Progenitor cell of endocrine pancreas (in vitro differentiated cells): ENCODE measurements at regions not wholly inside any gene's neighbourhood (a gene's known extent, or its start where the extent isn't known, plus 50 kb on each side); places are given as distances from the start of the nearest gene placed in this dataset.

Experiments used
- DNase-seq: peaks from one replicate; pipeline ENCODE4 v3.0.0; 2021; ENCODE audit warnings: low spot score; ENCODE audit not compliant: unreplicated experiment
- H3K27ac Mint-ChIP-seq: 2 replicates; pipeline ENCODE4 v1.8.0; 2021; ENCODE audit warnings: mild to moderate bottlenecking, moderate library complexity, mixed read lengths
- H3K27me3 Mint-ChIP-seq: 2 replicates; pipeline ENCODE4 v1.8.0; 2021; ENCODE audit warnings: mixed read lengths
- H3K36me3 Mint-ChIP-seq: 2 replicates; pipeline ENCODE4 v1.8.0; 2022; ENCODE audit warnings: mixed read lengths; ENCODE audit not compliant: insufficient read depth
- H3K4me1 Mint-ChIP-seq: 2 replicates; pipeline ENCODE4 v1.8.0; 2021; ENCODE audit warnings: low read depth, mixed read lengths
- H3K4me3 Mint-ChIP-seq: 2 replicates; pipeline ENCODE4 v1.8.0; 2021; ENCODE audit warnings: low read depth, mild to moderate bottlenecking, moderate library complexity, mixed read lengths
- H3K9me3 Mint-ChIP-seq: 2 replicates; pipeline ENCODE4 v1.8.0; 2021; ENCODE audit warnings: low read depth, mixed read lengths
- CTCF ChIP-seq: fragments of 200-600 bp; sonication (generic); IDR thresholded peaks from one replicate; pipeline ENCODE4 v1.5.0; 2021; ENCODE audit warnings: antibody characterized with exemption, mild to moderate bottlenecking; ENCODE audit not compliant: unreplicated experiment

GRCh38 chr10:128775743-128776142 lies 649.5 kb upstream of the MKI67 start:
- TF ChIP-seq CTCF: no peak
- peaks cover 1% of the 10 kb centered on the region for H3K36me3 Mint-ChIP-seq
- peaks cover 11% of the 10 kb centered on the region for H3K27me3 Mint-ChIP-seq
- peaks cover 13% of the 10 kb centered on the region for H3K9me3 Mint-ChIP-seq
- H3K4me1 Mint-ChIP-seq: peaks cover 3% of the 10 kb centered on the region
- no peak overlapping the region for H3K27ac Mint-ChIP-seq
- no peak for DNase-seq
- no peak overlapping the region for H3K4me3 Mint-ChIP-seq

GRCh38 chr10:128776673-128777252 lies 650.5 kb upstream of the MKI67 start:
- Mint-ChIP-seq H3K27ac (no peak overlapping the region), H3K4me1 (peaks cover 3% of the 10 kb centered on the region), H3K9me3 (peaks cover 13% of the 10 kb centered on the region), H3K36me3 (peaks cover 1% of the 10 kb centered on the region), H3K4me3 (no peak overlapping the region), H3K27me3 (peaks cover 11% of the 10 kb centered on the region)
- DNase-seq: no peak
- peak; percentile 21 for TF ChIP-seq CTCF

- Mint-ChIP-seq H3K27me3 (peaks cover 11% of the 10 kb centered on the region), H3K27ac (no peak overlapping the region), H3K4me3 (no peak overlapping the region), H3K4me1 (peaks cover 3% of the 10 kb centered on the region), H3K9me3 (peaks cover 9% of the 10 kb centered on the region), H3K36me3 (peaks cover 1% of the 10 kb centered on the region)
- TF ChIP-seq CTCF: no peak
- no peak for DNase-seq
Observed at GRCh38 chr10:128777342-128777741, 651.1 kb upstream of the MKI67 start.

GRCh38 chr10:128779416-128779815 lies 653.2 kb upstream of the MKI67 start:
- H3K4me1 Mint-ChIP-seq: peaks cover 3% of the 10 kb centered on the region
- no peaks in the 10 kb centered on the region for H3K9me3 Mint-ChIP-seq
- no peak overlapping the region for H3K27ac Mint-ChIP-seq
- no peak for TF ChIP-seq CTCF
- no peaks in the 10 kb centered on the region for H3K36me3 Mint-ChIP-seq
- no peak for DNase-seq
- H3K4me3 Mint-ChIP-seq: no peak overlapping the region
- peaks cover 8% of the 10 kb centered on the region for H3K27me3 Mint-ChIP-seq

DNA sequence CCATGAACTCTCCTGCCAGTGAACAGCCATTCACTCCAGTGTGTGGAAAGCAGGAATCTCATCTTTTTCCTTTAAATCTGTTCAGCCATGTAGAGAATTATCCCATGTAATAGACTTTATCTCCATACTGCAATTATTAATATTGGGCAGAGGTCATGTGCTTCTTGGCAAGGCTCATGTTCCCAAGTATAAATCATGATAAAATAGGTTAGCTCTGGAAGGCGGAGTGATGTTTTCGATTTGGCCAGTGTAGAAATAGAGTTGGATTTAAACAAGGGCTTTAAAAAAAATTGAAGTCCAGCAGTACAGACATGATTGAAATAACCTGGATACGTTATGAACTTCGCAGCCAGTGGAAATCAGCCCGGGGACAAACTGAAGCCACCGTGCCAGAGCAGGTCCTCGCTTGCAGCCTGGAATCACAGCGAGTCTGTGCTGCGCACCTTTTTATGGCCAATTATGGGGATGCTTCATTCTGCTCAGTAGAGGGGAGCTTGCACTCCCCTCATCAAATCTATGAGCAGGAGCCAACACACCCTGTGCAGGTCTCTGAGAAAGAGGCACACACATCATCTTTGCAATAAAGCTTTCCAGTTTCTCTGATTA lies 654.0 kb upstream of the MKI67 start:
- peaks cover 3% of the 10 kb centered on the region for H3K4me1 Mint-ChIP-seq
- DNase-seq: no peak
- no peak overlapping the region for H3K4me3 Mint-ChIP-seq
- no peaks in the 10 kb centered on the region for H3K36me3 Mint-ChIP-seq
- H3K27ac Mint-ChIP-seq: no peak overlapping the region
- H3K9me3 Mint-ChIP-seq: no peaks in the 10 kb centered on the region
- peaks cover 7% of the 10 kb centered on the region for H3K27me3 Mint-ChIP-seq
- no peak for TF ChIP-seq CTCF
